B cell (primary cell): ENCODE measurements at regions not wholly inside any gene's neighbourhood (a gene's known extent, or its start where the extent isn't known, plus 50 kb on each side); places are given as distances from the start of the nearest gene placed in this dataset.

Experiments
- ATAC-seq: fragments of 200-7000 bp; cut with Tn5 transposase; one replicate; pipeline ENCODE4 v1.10.0; 2021; ENCODE audit warnings: low read depth, mild to moderate bottlenecking, moderate number of reproducible peaks, moderate library complexity
- CTCF ChIA-PET: fragments of 350-600 bp; sonication (Branson Sonifier 250); formaldehyde crosslinking; loops from one replicate; lab custom pipeline; 2021; ENCODE audit warnings: antibody characterized with exemption, inconsistent platforms; lab: Charles Lee
- POLR2A ChIA-PET: fragments of 350-600 bp; sonication (Branson Sonifier 250); formaldehyde crosslinking; loops from one replicate; lab custom pipeline; 2021; ENCODE audit warnings: antibody characterized with exemption; lab: Charles Lee
- DNase-seq: peaks from one replicate; pipeline ENCODE4 v3.0.0; 2013
- H2AFZ ChIP-seq: 2 replicates; pipeline ENCODE4 v1.6.1; 2012; ENCODE audit warnings: mild to moderate bottlenecking, low read depth, low read length; ENCODE audit not compliant: insufficient read depth, poor library complexity, severe bottlenecking
- H3K27ac ChIP-seq, 2 donors: 1 replicate in 1 of 2; 2 replicates in 1 of 2; pipeline ENCODE4 v1.5.1; 2012 to 2013; ENCODE audit warnings: low read length in 2 of 2, mild to moderate bottlenecking in 2 of 2, moderate library complexity in 1 of 2
- H3K27me3 ChIP-seq, 4 experiments: fragments of 200-600 bp in 1 of 4; sonication (generic) in 1 of 4; replicated peaks in 1 of 4; 1 replicate in 2 of 4; 2 replicates in 2 of 4; pipeline versions ENCODE4 v1.6.1 to v1.7.0; 2013 to 2016; ENCODE audit warnings: low read length in 3 of 4, mild to moderate bottlenecking in 2 of 4, mixed read lengths in 1 of 4, moderate library complexity in 1 of 4; ENCODE audit not compliant: insufficient read depth in 4 of 4, control insufficient read depth in 3 of 4; ENCODE audit errors: control extremely low read depth in 1 of 4
- H3K36me3 ChIP-seq, 2 experiments: replicated peaks in 1 of 2; 1 replicate in 1 of 2; 2 replicates in 1 of 2; pipeline versions ENCODE4 v1.6.1 to v1.7.1; 2013; ENCODE audit warnings: low read length in 1 of 2; ENCODE audit not compliant: insufficient read depth in 2 of 2, control insufficient read depth in 1 of 2; ENCODE audit errors: control extremely low read depth in 1 of 2, extremely low read depth in 1 of 2
- H3K4me1 ChIP-seq, 2 donors: fragments of 200-600 bp in 1 of 2; sonication (generic) in 1 of 2; 1 replicate in 1 of 2; 2 replicates in 1 of 2; pipeline versions ENCODE4 v1.5.1 to v1.6.1; 2013 to 2017; ENCODE audit warnings: low read length in 2 of 2; ENCODE audit not compliant: control insufficient read depth in 2 of 2, insufficient read depth in 2 of 2
- H3K4me2 ChIP-seq: replicated peaks from 2 replicates; pipeline ENCODE3; 2012; ENCODE audit warnings: mild to moderate bottlenecking, low read depth, low read length; ENCODE audit not compliant: poor library complexity, severe bottlenecking
- H3K4me3 ChIP-seq, 5 experiments: fragments of 200-600 bp in 1 of 5; sonication (generic) in 1 of 5; 1 replicate in 3 of 5; 2 replicates in 2 of 5; pipeline versions ENCODE4 v1.5.1 to v1.7.0; 2011 to 2016; ENCODE audit warnings: low read length in 4 of 5, mild to moderate bottlenecking in 4 of 5, low read depth in 2 of 5, control low read depth in 1 of 5, moderate library complexity in 1 of 5; ENCODE audit not compliant: insufficient read depth in 1 of 5; ENCODE audit errors: control extremely low read depth in 1 of 5, extremely low read depth in 1 of 5
- H3K79me2 ChIP-seq: fragments of 200-600 bp; sonication (generic); one replicate; pipeline ENCODE4 v1.6.0; 2016; ENCODE audit warnings: low read length; ENCODE audit not compliant: control insufficient read depth, insufficient read depth
- H3K9ac ChIP-seq: fragments of 200-600 bp; sonication (generic); 2 replicates; pipeline ENCODE4 v1.6.1; 2017; ENCODE audit warnings: mild to moderate bottlenecking, low read length, moderate library complexity
- H3K9me3 ChIP-seq, 3 donors: one replicate each; pipeline versions ENCODE4 v1.6.1 to v1.7.1; 2013; ENCODE audit warnings: low read length in 2 of 3; ENCODE audit not compliant: control insufficient read depth in 2 of 3, insufficient read depth in 1 of 3; ENCODE audit errors: control extremely low read depth in 1 of 3
- H4K20me1 ChIP-seq: 2 replicates; pipeline ENCODE4 v1.6.0; 2012; ENCODE audit warnings: mild to moderate bottlenecking, low read length; ENCODE audit not compliant: insufficient read depth, control insufficient read depth, poor library complexity, severe bottlenecking
- H3K27ac Mint-ChIP-seq: one replicate; pipeline ENCODE4 v1.8.0; 2021; ENCODE audit warnings: mixed read lengths
- H3K27me3 Mint-ChIP-seq: one replicate; pipeline ENCODE4 v1.8.0; 2021; ENCODE audit warnings: mixed read lengths
- H3K4me1 Mint-ChIP-seq: one replicate; pipeline ENCODE4 v1.8.0; 2021; ENCODE audit warnings: mixed read lengths
- H3K4me3 Mint-ChIP-seq: one replicate; pipeline ENCODE4 v1.8.0; 2021; ENCODE audit warnings: mixed read lengths
- H3K9me3 Mint-ChIP-seq: one replicate; pipeline ENCODE4 v1.8.0; 2022; ENCODE audit warnings: mixed read lengths; ENCODE audit not compliant: insufficient read depth
- CTCF ChIP-seq: fragments of 200-600 bp; IDR thresholded peaks from one replicate; pipeline ENCODE4 v1.8.0; 2022; ENCODE audit warnings: antibody characterized with exemption, mild to moderate bottlenecking
- EZH2 ChIP-seq: IDR thresholded peaks from 2 replicates; pipeline ENCODE4 v1.6.1; 2012; ENCODE audit warnings: borderline replicate concordance, low read depth, mild to moderate bottlenecking, moderate library complexity, low read length; ENCODE audit not compliant: insufficient read depth, poor library complexity, severe bottlenecking
- WGBS: methylation state at CpG from one replicate; pipeline ENCODE4 v1.1.5; 2013; ENCODE audit warnings: missing lambda C conversion rate; ENCODE audit not compliant: insufficient coverage; 5-methylcytosine and 5-hydroxymethylcytosine counted together
- intact Hi-C: fragments of 100-400 bp; cut with micrococcal nuclease; formaldehyde crosslinking; loops from one replicate; pipeline ENCODE4 v1.10.0; 2022

GRCh38 chr2:42974721-42975717 lies 182.6 kb upstream of the HAAO start:
- no peak overlapping the region for H3K27ac ChIP-seq
- WGBS, result 40% methylated on average over 35 of the region's 40 CpGs
- Mint-ChIP-seq H3K27me3 (no peaks in the 10 kb centered on the region), H3K4me1 (peaks cover 35% of the 10 kb centered on the region), H3K9me3 (no peaks in the 10 kb centered on the region), H3K4me3 (peak overlapping the region; percentile 26), H3K27ac (no peak overlapping the region)
- DNase-seq (peak; percentile 69), ATAC-seq (peak; percentile 78)
- peaks cover 30 to 31% of the 10 kb centered on the region in 2 donors for H3K4me1 ChIP-seq
- ChIA-PET POLR2A (interaction anchor here (0.6 to 1.0 kb wide), 4 partner anchors 153 to 254 kb away, joined by 3 to 5 read pairs (median 4); partner anchors contain the start of gene ZFP36L2), CTCF (interaction anchor here (0.6 to 7.6 kb wide), 35 partner anchors 9 to 1260 kb away, joined by 3 to 125 read pairs (median 4); partner anchors contain the start of gene ZFP36L2)
- peak overlapping the region; percentile 69 for H3K4me2 ChIP-seq
- H3K9ac ChIP-seq, result no peak overlapping the region
- TF ChIP-seq EZH2 (no peak), CTCF (peak; percentile 75)
- H4K20me1 ChIP-seq, result no peaks in the 10 kb centered on the region
- intact Hi-C loops, result loop anchor here (1.0 kb wide), 3 partner anchors 28 to 509 kb away; no protein-coding TSS in a partner anchor
- no peak overlapping the region for H3K4me3 ChIP-seq
- H2AFZ ChIP-seq, result peak overlapping the region; percentile 73
- peaks cover 0 to 4% (median 0%) of the 10 kb centered on the region in 3 donors for H3K9me3 ChIP-seq
- H3K79me2 ChIP-seq, result no peaks in the 10 kb centered on the region
- peaks cover 0 to 3% (median 0%) of the 10 kb centered on the region in 4 experiments for H3K27me3 ChIP-seq
- no peaks in the 10 kb centered on the region for H3K36me3 ChIP-seq
